ENCODE measurements at regions not wholly inside any gene's neighbourhood (a gene's known extent, or its start where the extent isn't known, plus 50 kb on each side); places are given as distances from the start of the nearest gene placed in this dataset.

- no peaks in the 10 kb centered on the region for H3K27me3 ChIP-seq (ENCODE audit: control insufficient read depth in 3 of 3, insufficient read depth in 3 of 3, low read depth in 1 of 3, low read length in 3 of 3)
- H2BK5ac ChIP-seq (ENCODE audit: low read length) = no peak overlapping the region
- no peak overlapping the region for H2BK15ac ChIP-seq (ENCODE audit: low read length)
- H2BK12ac ChIP-seq (ENCODE audit: low read length) = no peak overlapping the region
- no peak overlapping the region for H2AFZ ChIP-seq (ENCODE audit: low read length)
- no peaks in the 10 kb centered on the region for H3K9me3 ChIP-seq (replicated peaks in 1 of 2; ENCODE audit: control insufficient read depth in 2 of 2, insufficient read depth in 1 of 2, low read depth in 1 of 2, low read length in 2 of 2)
- no peak overlapping the region for H3K23ac ChIP-seq (ENCODE audit: low read depth, low read length, poor library complexity)
- no peak overlapping the region for H4K8ac ChIP-seq (ENCODE audit: low read depth, low read length)
- H3K4me1 ChIP-seq (ENCODE audit: control insufficient read depth in 2 of 2, insufficient read depth in 1 of 2, low read depth in 1 of 2, low read length in 2 of 2) = peaks cover 0 to 2% of the 10 kb centered on the region in 2 donors
- H3K18ac ChIP-seq (ENCODE audit: low read length) = no peak overlapping the region
- H3K4me3 ChIP-seq (ENCODE audit: low read length in 2 of 2) = no peak overlapping the region
- H3K4me2 ChIP-seq (ENCODE audit: insufficient read depth, low read length, poor library complexity, severe bottlenecking) = no peak overlapping the region
- no peak overlapping the region for H2AK5ac ChIP-seq (ENCODE audit: low read depth, low read length)
- H3K9ac ChIP-seq (ENCODE audit: low read depth, low read length, poor library complexity) = no peak overlapping the region
- H3K27ac ChIP-seq (replicated peaks; ENCODE audit: low read length) = no peak overlapping the region
- H3K14ac ChIP-seq (ENCODE audit: low read length) = no peak overlapping the region
- DNase-seq (ENCODE audit: low spot score) = no peak
- H3K79me1 ChIP-seq (ENCODE audit: low read depth, low read length) = no peaks in the 10 kb centered on the region
- H3K36me3 ChIP-seq (replicated peaks in 1 of 2; ENCODE audit: control insufficient read depth in 2 of 2, insufficient read depth in 2 of 2, low read length in 2 of 2) = no peaks in the 10 kb centered on the region
- no CpG with 5 or more reads among the region's 1 CpG for WGBS, 2 donors (ENCODE audit: extremely low coverage in 2 of 2, insufficient read length in 2 of 2, insufficient replicate concordance in 1 of 2)
- H3K4ac ChIP-seq (ENCODE audit: low read length) = no peak overlapping the region
- no peak overlapping the region for H2BK120ac ChIP-seq (ENCODE audit: low read depth, low read length)
- H4K91ac ChIP-seq (ENCODE audit: low read depth, low read length, poor library complexity) = no peak overlapping the region
These were observed 446.4 kb downstream of the KIF4B start for GRCh38 chr5:155459889-155460500.

GRCh38 chr5:155460501-155460931, 447.0 kb downstream of the KIF4B start:
- Histone ChIP-seq H3K4me2 (ENCODE audit: insufficient read depth, low read length, poor library complexity, severe bottlenecking) (no peak overlapping the region), H3K4me1 (ENCODE audit: control insufficient read depth in 2 of 2, insufficient read depth in 1 of 2, low read depth in 1 of 2, low read length in 2 of 2) (peaks cover 0 to 2% of the 10 kb centered on the region in 2 donors), H3K9me3 (replicated peaks in 1 of 2; ENCODE audit: control insufficient read depth in 2 of 2, insufficient read depth in 1 of 2, low read depth in 1 of 2, low read length in 2 of 2) (no peaks in the 10 kb centered on the region), H4K8ac (ENCODE audit: low read depth, low read length) (no peak overlapping the region), H2BK120ac (ENCODE audit: low read depth, low read length) (no peak overlapping the region), H4K91ac (ENCODE audit: low read depth, low read length, poor library complexity) (no peak overlapping the region), H3K27ac (replicated peaks; ENCODE audit: low read length) (no peak overlapping the region), H2BK12ac (ENCODE audit: low read length) (no peak overlapping the region), H3K4me3 (ENCODE audit: low read length in 2 of 2) (no peak overlapping the region), H3K79me1 (ENCODE audit: low read depth, low read length) (no peaks in the 10 kb centered on the region), H3K27me3 (ENCODE audit: control insufficient read depth in 3 of 3, insufficient read depth in 3 of 3, low read depth in 1 of 3, low read length in 3 of 3) (no peaks in the 10 kb centered on the region), H2BK15ac (ENCODE audit: low read length) (no peak overlapping the region), H3K4ac (ENCODE audit: low read length) (no peak overlapping the region), H3K23ac (ENCODE audit: low read depth, low read length, poor library complexity) (no peak overlapping the region), H3K36me3 (replicated peaks in 1 of 2; ENCODE audit: control insufficient read depth in 2 of 2, insufficient read depth in 2 of 2, low read length in 2 of 2) (no peaks in the 10 kb centered on the region), H2BK5ac (ENCODE audit: low read length) (no peak overlapping the region), H2AFZ (ENCODE audit: low read length) (no peak overlapping the region), H3K14ac (ENCODE audit: low read length) (no peak overlapping the region), H2AK5ac (ENCODE audit: low read depth, low read length) (no peak overlapping the region), H3K18ac (ENCODE audit: low read length) (no peak overlapping the region), H3K9ac (ENCODE audit: low read depth, low read length, poor library complexity) (no peak overlapping the region)
- WGBS, 2 donors (ENCODE audit: extremely low coverage in 2 of 2, insufficient read length in 2 of 2, insufficient replicate concordance in 1 of 2) = no CpG with 5 or more reads among the region's 2 CpGs
- no peak for DNase-seq (ENCODE audit: low spot score)

DNA sequence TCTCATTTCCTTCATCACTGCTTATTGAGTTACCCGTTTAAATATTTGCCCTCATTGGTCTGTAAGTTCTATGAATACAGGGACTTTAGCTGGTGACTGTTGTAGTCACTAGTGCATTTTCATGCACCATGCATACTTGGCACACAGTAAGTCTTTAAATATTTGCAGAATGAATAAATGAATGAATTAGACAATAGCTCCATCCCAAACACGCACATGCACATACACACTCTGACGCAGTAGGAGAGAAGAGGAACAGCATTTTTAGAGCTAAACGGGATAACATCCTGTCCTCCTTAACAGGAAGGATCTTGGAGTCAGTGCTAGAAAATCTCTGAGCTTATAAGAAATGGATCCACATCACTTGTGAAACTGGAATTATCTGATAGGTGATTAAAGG, 447.7 kb downstream of the KIF4B start:
- no peak overlapping the region for H3K18ac ChIP-seq (ENCODE audit: low read length)
- WGBS, 2 donors (ENCODE audit: extremely low coverage in 2 of 2, insufficient read length in 2 of 2, insufficient replicate concordance in 1 of 2) = no CpG with 5 or more reads among the region's 4 CpGs
- no peak overlapping the region for H3K27ac ChIP-seq (replicated peaks; ENCODE audit: low read length)

DNA sequence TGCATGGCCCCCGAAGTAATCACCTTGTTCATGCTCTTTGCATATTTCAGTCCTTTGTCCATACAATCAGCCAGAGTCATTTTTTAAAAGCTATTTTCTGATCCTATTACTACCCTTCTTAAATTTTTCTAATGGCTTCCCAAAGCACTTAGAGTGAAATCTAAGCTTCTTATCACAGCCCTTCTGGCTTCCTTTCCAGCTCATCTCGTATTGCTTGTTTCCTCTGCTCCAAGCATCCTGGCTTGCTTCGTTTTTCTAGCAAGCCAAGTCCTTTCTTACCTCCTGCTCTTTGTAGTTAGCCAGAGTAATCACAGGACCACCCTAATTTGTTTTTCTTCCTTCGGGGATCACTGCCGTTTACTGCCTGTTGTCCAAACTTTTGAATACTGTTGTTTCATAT, 453.3 kb downstream of the KIF4B start:
- Histone ChIP-seq H4K8ac (ENCODE audit: low read depth, low read length) (no peak overlapping the region), H3K9ac (ENCODE audit: low read depth, low read length, poor library complexity) (no peak overlapping the region), H4K91ac (ENCODE audit: low read depth, low read length, poor library complexity) (no peak overlapping the region), H2AFZ (ENCODE audit: low read length) (no peak overlapping the region), H3K9me3 (replicated peaks in 1 of 2; ENCODE audit: control insufficient read depth in 2 of 2, insufficient read depth in 1 of 2, low read depth in 1 of 2, low read length in 2 of 2) (no peaks in the 10 kb centered on the region), H3K18ac (ENCODE audit: low read length) (no peak overlapping the region), H3K4me1 (ENCODE audit: control insufficient read depth in 2 of 2, insufficient read depth in 1 of 2, low read depth in 1 of 2, low read length in 2 of 2) (no peaks in the 10 kb centered on the region), H3K14ac (ENCODE audit: low read length) (no peak overlapping the region), H2AK5ac (ENCODE audit: low read depth, low read length) (no peak overlapping the region), H2BK5ac (ENCODE audit: low read length) (no peak overlapping the region), H3K4ac (ENCODE audit: low read length) (no peak overlapping the region), H3K27me3 (ENCODE audit: control insufficient read depth in 3 of 3, insufficient read depth in 3 of 3, low read depth in 1 of 3, low read length in 3 of 3) (no peaks in the 10 kb centered on the region), H2BK12ac (ENCODE audit: low read length) (no peak overlapping the region), H3K4me2 (ENCODE audit: insufficient read depth, low read length, poor library complexity, severe bottlenecking) (no peak overlapping the region), H2BK15ac (ENCODE audit: low read length) (no peak overlapping the region), H2BK120ac (ENCODE audit: low read depth, low read length) (no peak overlapping the region), H3K23ac (ENCODE audit: low read depth, low read length, poor library complexity) (no peak overlapping the region), H3K27ac (replicated peaks; ENCODE audit: low read length) (no peak overlapping the region), H3K36me3 (replicated peaks in 1 of 2; ENCODE audit: control insufficient read depth in 2 of 2, insufficient read depth in 2 of 2, low read length in 2 of 2) (no peaks in the 10 kb centered on the region), H3K4me3 (ENCODE audit: low read length in 2 of 2) (no peak overlapping the region), H3K79me1 (ENCODE audit: low read depth, low read length) (no peaks in the 10 kb centered on the region)
- no peak for DNase-seq (ENCODE audit: low spot score)
- no CpG with 5 or more reads among the region's 5 CpGs for WGBS, 2 donors (ENCODE audit: extremely low coverage in 2 of 2, insufficient read length in 2 of 2, insufficient replicate concordance in 1 of 2)

More for the DNA sequence above, 447.7 kb downstream of the KIF4B start:
- no peak overlapping the region for H3K14ac ChIP-seq (ENCODE audit: low read length)
- no peak overlapping the region for H3K23ac ChIP-seq (ENCODE audit: low read depth, low read length, poor library complexity)
- no peak for DNase-seq (ENCODE audit: low spot score)
- no peak overlapping the region for H3K4me2 ChIP-seq (ENCODE audit: insufficient read depth, low read length, poor library complexity, severe bottlenecking)
- H2BK12ac ChIP-seq (ENCODE audit: low read length) = no peak overlapping the region
- no peaks in the 10 kb centered on the region for H3K36me3 ChIP-seq (replicated peaks in 1 of 2; ENCODE audit: control insufficient read depth in 2 of 2, insufficient read depth in 2 of 2, low read length in 2 of 2)
- H4K91ac ChIP-seq (ENCODE audit: low read depth, low read length, poor library complexity) = no peak overlapping the region
- H3K27me3 ChIP-seq (ENCODE audit: control insufficient read depth in 3 of 3, insufficient read depth in 3 of 3, low read depth in 1 of 3, low read length in 3 of 3) = no peaks in the 10 kb centered on the region
- H4K8ac ChIP-seq (ENCODE audit: low read depth, low read length) = no peak overlapping the region
- H2AK5ac ChIP-seq (ENCODE audit: low read depth, low read length) = no peak overlapping the region
- H2BK120ac ChIP-seq (ENCODE audit: low read depth, low read length) = no peak overlapping the region
- H2BK5ac ChIP-seq (ENCODE audit: low read length) = no peak overlapping the region
- no peaks in the 10 kb centered on the region for H3K9me3 ChIP-seq (replicated peaks in 1 of 2; ENCODE audit: control insufficient read depth in 2 of 2, insufficient read depth in 1 of 2, low read depth in 1 of 2, low read length in 2 of 2)
- H2AFZ ChIP-seq (ENCODE audit: low read length) = no peak overlapping the region
- no peak overlapping the region for H3K9ac ChIP-seq (ENCODE audit: low read depth, low read length, poor library complexity)
- no peak overlapping the region for H3K4me3 ChIP-seq (ENCODE audit: low read length in 2 of 2)
- no peak overlapping the region for H2BK15ac ChIP-seq (ENCODE audit: low read length)
- H3K4me1 ChIP-seq (ENCODE audit: control insufficient read depth in 2 of 2, insufficient read depth in 1 of 2, low read depth in 1 of 2, low read length in 2 of 2) = peaks cover 0 to 2% of the 10 kb centered on the region in 2 donors
- H3K79me1 ChIP-seq (ENCODE audit: low read depth, low read length) = no peaks in the 10 kb centered on the region
- H3K4ac ChIP-seq (ENCODE audit: low read length) = no peak overlapping the region
